Tibial nerve (tissue), 4 donors: ENCODE measurements at regions not wholly inside any gene's neighbourhood (a gene's known extent, or its start where the extent isn't known, plus 50 kb on each side); places are given as distances from the start of the nearest gene placed in this dataset.

ENCODE experiments used
- EP300 ChIP-seq, 2 donors: sonication (generic); formaldehyde crosslinking; IDR thresholded peaks; one replicate each; pipeline ENCODE4 v1.6.1; 2017; ENCODE audit warnings: antibody characterized with exemption in 2 of 2, mild to moderate bottlenecking in 1 of 2
- TF ChIP-seq, protein P1 (sequence below), 5 experiments: fragments of 200-600 bp in 3 of 5; fragments of 450-650 bp in 2 of 5; sonication (generic) in 3 of 5; IDR thresholded peaks; one replicate each; pipeline ENCODE4 v1.5.1; 2016 to 2019; ENCODE audit warnings: antibody characterized with exemption in 5 of 5, mild to moderate bottlenecking in 3 of 5, moderate library complexity in 2 of 5

DNA sequence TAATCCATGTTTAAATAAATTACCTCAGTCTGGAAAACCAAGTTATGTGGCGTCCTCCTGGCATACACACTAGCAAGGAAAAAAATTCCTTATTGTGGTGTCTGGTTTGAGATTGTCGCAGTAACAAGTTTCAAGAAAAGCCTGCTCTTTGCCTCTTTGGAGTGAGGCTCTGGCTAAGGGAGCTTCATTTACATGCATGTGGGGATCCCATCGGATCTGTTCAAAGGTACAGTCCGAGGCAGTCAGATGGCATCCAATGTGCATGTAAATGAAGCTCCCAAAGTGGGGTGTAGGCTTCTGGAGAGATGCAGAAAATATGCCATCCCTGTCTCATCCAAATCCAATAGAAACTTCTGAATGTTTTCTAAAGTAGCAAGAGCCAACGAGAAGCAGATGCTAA lies 199.5 kb upstream of the FBXL4 start:
- TF ChIP-seq, protein P1, sequence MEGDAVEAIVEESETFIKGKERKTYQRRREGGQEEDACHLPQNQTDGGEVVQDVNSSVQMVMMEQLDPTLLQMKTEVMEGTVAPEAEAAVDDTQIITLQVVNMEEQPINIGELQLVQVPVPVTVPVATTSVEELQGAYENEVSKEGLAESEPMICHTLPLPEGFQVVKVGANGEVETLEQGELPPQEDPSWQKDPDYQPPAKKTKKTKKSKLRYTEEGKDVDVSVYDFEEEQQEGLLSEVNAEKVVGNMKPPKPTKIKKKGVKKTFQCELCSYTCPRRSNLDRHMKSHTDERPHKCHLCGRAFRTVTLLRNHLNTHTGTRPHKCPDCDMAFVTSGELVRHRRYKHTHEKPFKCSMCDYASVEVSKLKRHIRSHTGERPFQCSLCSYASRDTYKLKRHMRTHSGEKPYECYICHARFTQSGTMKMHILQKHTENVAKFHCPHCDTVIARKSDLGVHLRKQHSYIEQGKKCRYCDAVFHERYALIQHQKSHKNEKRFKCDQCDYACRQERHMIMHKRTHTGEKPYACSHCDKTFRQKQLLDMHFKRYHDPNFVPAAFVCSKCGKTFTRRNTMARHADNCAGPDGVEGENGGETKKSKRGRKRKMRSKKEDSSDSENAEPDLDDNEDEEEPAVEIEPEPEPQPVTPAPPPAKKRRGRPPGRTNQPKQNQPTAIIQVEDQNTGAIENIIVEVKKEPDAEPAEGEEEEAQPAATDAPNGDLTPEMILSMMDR (IDR thresholded peaks at IDR 0.05): no peak
- no peak for TF ChIP-seq EP300 (IDR thresholded peaks at IDR 0.05)
